Rectal smooth muscle tissue (tissue), 1 donor: ENCODE measurements at regions not wholly inside any gene's neighbourhood (a gene's known extent, or its start where the extent isn't known, plus 50 kb on each side); places are given as distances from the start of the nearest gene placed in this dataset.

ENCODE experiments used
- H3K27ac ChIP-seq: one replicate; pipeline ENCODE4 v1.7.0; 2013; ENCODE audit warnings: low read depth, low read length, inconsistent platforms
- H3K27me3 ChIP-seq: one replicate; pipeline ENCODE4 v1.7.0; 2013; ENCODE audit warnings: low read length; ENCODE audit not compliant: control insufficient read depth, insufficient read depth
- H3K36me3 ChIP-seq: one replicate; pipeline ENCODE4 v1.7.0; 2013; ENCODE audit warnings: low read length; ENCODE audit not compliant: control insufficient read depth, insufficient read depth
- H3K4me1 ChIP-seq: one replicate; pipeline ENCODE4 v1.7.0; 2013; ENCODE audit warnings: low read length; ENCODE audit not compliant: control insufficient read depth, insufficient read depth
- H3K4me3 ChIP-seq: one replicate; pipeline ENCODE4 v1.7.0; 2013; ENCODE audit warnings: low read length
- H3K9ac ChIP-seq: one replicate; pipeline ENCODE4 v1.7.0; 2013; ENCODE audit warnings: low read length

- no peaks in the 10 kb centered on the region for H3K27me3 ChIP-seq
- peaks cover 5% of the 10 kb centered on the region for H3K4me1 ChIP-seq
- H3K27ac ChIP-seq = no peak overlapping the region
- H3K4me3 ChIP-seq = no peak overlapping the region
- H3K36me3 ChIP-seq = no peaks in the 10 kb centered on the region
- no peak overlapping the region for H3K9ac ChIP-seq
Observed at GRCh38 chr2:136647039-136647438, 118.3 kb upstream of the THSD7B start.

- H3K27me3 ChIP-seq = no peaks in the 10 kb centered on the region
- H3K36me3 ChIP-seq = no peaks in the 10 kb centered on the region
- H3K4me1 ChIP-seq = peaks cover 5% of the 10 kb centered on the region
- H3K9ac ChIP-seq = no peak overlapping the region
- no peak overlapping the region for H3K27ac ChIP-seq
- H3K4me3 ChIP-seq = no peak overlapping the region
Observed at GRCh38 chr2:136645236-136645828, 120.0 kb upstream of the THSD7B start.

- no peak overlapping the region for H3K9ac ChIP-seq
Observed at GRCh38 chr2:136639651-136640050, 125.7 kb upstream of the THSD7B start.

DNA sequence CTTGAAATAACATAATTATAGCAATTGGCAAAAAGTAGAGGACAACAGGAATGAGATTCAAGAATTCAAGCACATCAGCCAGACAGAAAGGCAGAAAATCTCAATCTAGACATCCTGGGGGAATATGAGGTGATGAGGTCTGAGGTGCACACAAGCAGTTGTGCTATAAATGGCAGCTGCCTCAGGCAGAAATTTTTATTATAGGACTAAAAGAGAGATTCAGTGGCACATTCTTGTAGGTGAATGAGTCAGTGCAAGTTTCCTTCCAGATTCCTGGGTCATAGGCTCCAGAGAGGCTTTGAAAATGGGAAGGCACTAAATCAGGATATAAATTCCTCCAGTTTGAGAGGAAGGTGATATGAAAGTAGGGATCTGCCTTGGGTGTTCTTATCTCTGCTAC lies 127.2 kb upstream of the THSD7B start:
- Histone ChIP-seq H3K27me3 (no peaks in the 10 kb centered on the region), H3K4me1 (peaks cover 15% of the 10 kb centered on the region), H3K9ac (no peak overlapping the region), H3K27ac (no peak overlapping the region), H3K36me3 (no peaks in the 10 kb centered on the region), H3K4me3 (no peak overlapping the region)

More at GRCh38 chr2:136639651-136640050, 125.7 kb upstream of the THSD7B start:
- Histone ChIP-seq H3K36me3 (no peaks in the 10 kb centered on the region), H3K27me3 (no peaks in the 10 kb centered on the region), H3K27ac (no peak overlapping the region), H3K4me1 (peaks cover 15% of the 10 kb centered on the region), H3K4me3 (no peak overlapping the region)

DNA sequence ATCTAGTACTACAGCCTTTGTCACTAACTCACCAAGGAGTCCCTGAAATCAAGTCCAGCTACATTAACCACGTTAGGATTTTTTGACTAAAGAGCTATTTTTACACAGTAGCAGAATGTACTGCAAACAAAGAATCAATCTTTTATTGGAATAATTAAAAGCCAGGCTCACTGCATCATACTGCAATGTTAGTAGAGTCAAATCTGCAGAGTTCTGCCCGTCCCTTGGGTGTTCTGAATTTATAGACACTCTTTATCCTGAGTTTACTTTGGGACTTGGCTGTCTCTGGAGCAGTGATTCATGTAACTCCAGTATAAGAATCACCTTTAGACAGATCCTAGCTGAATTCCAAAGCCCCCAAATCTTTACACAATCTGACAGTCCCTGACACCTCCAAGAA lies 127.9 kb upstream of the THSD7B start:
- Histone ChIP-seq H3K4me1 (peaks cover 15% of the 10 kb centered on the region), H3K9ac (no peak overlapping the region), H3K4me3 (no peak overlapping the region), H3K36me3 (no peaks in the 10 kb centered on the region), H3K27ac (no peak overlapping the region), H3K27me3 (no peaks in the 10 kb centered on the region)

GRCh38 chr2:136628490-136628889 lies 136.9 kb upstream of the THSD7B start:
- no peaks in the 10 kb centered on the region for H3K27me3 ChIP-seq
- no peaks in the 10 kb centered on the region for H3K36me3 ChIP-seq
- H3K4me3 ChIP-seq = no peak overlapping the region

GRCh38 chr2:136613096-136613495 lies 152.2 kb upstream of the THSD7B start:
- no peaks in the 10 kb centered on the region for H3K4me1 ChIP-seq
- H3K27me3 ChIP-seq = no peaks in the 10 kb centered on the region
- H3K9ac ChIP-seq = no peak overlapping the region
- no peak overlapping the region for H3K4me3 ChIP-seq
- no peaks in the 10 kb centered on the region for H3K36me3 ChIP-seq
- H3K27ac ChIP-seq = no peak overlapping the region

More at GRCh38 chr2:136628490-136628889, 136.9 kb upstream of the THSD7B start:
- Histone ChIP-seq H3K4me1 (peaks cover 3% of the 10 kb centered on the region), H3K9ac (no peak overlapping the region), H3K27ac (no peak overlapping the region)

DNA sequence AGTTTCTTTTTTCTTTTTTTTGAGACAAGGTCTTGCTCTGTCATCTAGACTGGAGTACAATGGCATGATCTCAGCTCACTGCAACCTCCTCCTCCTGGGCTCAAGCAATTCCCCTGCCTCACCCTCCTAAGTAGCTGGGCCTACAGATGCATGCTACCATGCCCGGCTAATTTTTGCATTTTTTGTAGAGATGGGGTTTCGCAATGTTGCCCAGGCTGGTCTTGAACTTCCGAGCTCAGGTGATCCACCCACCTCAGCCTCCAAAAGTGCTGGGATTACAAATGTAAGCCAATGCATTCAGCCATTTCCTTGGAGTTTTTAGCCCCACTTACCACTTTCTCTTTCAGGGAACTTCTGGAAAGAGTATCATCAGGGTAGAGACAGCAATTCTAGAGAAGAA lies 153.3 kb upstream of the THSD7B start:
- no peak overlapping the region for H3K27ac ChIP-seq
- no peak overlapping the region for H3K9ac ChIP-seq
- no peaks in the 10 kb centered on the region for H3K36me3 ChIP-seq
- no peak overlapping the region for H3K4me3 ChIP-seq
- H3K4me1 ChIP-seq = no peaks in the 10 kb centered on the region
- no peaks in the 10 kb centered on the region for H3K27me3 ChIP-seq

- no peaks in the 10 kb centered on the region for H3K4me1 ChIP-seq
- H3K27ac ChIP-seq = no peak overlapping the region
- no peak overlapping the region for H3K4me3 ChIP-seq
- H3K36me3 ChIP-seq = no peaks in the 10 kb centered on the region
- H3K9ac ChIP-seq = no peak overlapping the region
- H3K27me3 ChIP-seq = no peaks in the 10 kb centered on the region
Observed at GRCh38 chr2:136611451-136611850, 153.9 kb upstream of the THSD7B start.

- no peaks in the 10 kb centered on the region for H3K27me3 ChIP-seq
- no peak overlapping the region for H3K4me3 ChIP-seq
- no peaks in the 10 kb centered on the region for H3K36me3 ChIP-seq
- H3K9ac ChIP-seq = no peak overlapping the region
- H3K4me1 ChIP-seq = no peaks in the 10 kb centered on the region
- H3K27ac ChIP-seq = no peak overlapping the region
Observed at GRCh38 chr2:136582628-136583205, 182.6 kb upstream of the THSD7B start.

DNA sequence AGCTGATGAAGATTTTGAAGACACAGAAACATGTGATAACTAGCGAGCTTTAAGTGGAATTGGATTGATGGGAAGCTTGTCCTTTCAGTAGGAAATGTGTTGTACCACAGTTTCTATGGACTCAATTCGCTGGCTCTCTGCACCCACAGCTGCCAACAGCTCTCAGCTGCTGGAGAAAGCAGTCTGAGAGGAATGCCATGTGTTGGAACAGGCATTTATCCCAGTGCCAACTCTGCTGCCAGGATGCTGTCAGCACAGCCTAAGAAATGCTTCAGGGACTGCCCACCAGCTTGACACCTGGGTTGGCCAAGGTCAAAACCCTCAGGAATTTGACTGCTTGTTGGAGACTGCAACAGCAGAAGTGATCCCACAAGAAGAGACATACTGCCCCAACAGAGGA lies 193.0 kb upstream of the THSD7B start:
- Histone ChIP-seq H3K27me3 (no peaks in the 10 kb centered on the region), H3K4me3 (no peak overlapping the region), H3K4me1 (no peaks in the 10 kb centered on the region), H3K27ac (no peak overlapping the region), H3K9ac (no peak overlapping the region), H3K36me3 (no peaks in the 10 kb centered on the region)

DNA sequence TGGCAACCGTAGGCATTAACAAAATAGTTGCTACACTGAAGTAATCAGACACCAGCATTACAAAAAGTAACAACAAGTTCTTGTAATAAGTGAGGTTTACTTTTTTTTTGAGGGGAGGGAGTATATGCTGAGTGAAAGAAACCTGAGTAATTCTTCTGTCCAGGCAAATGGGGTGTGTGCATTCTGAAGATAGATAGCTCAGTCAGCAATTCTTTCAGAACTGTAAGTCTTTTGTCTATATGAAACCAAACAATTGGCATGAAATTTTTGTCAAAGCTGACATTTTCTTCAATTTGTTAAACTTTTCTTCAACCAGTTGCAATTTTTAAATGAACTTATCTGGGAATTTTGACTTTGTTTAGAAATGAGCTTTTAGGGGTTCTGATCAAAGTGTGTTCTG lies 208.1 kb upstream of the THSD7B start:
- H3K36me3 ChIP-seq = no peaks in the 10 kb centered on the region
- no peaks in the 10 kb centered on the region for H3K4me1 ChIP-seq
- H3K9ac ChIP-seq = no peak overlapping the region
- H3K4me3 ChIP-seq = no peak overlapping the region
- H3K27me3 ChIP-seq = no peaks in the 10 kb centered on the region
- H3K27ac ChIP-seq = no peak overlapping the region

DNA sequence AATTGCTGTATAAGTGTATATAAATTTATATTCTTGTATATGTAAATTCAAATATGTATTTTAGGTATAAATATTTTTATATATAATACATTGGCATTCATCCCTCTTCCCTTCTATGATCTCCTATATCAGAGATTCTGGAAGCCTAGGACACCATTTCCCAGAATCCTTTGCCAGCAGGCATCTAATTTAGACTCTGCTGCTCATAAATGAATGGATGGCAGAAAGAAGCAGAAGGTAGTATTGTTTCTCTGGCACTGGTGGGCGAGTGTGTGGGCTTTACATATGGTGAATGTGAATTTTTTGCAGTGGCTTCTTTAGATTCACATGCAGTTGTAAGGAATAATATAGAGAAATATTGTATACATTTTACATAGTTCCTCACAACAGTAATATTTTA lies 215.2 kb upstream of the THSD7B start:
- H3K9ac ChIP-seq = no peak overlapping the region
- H3K27ac ChIP-seq = no peak overlapping the region
- no peaks in the 10 kb centered on the region for H3K27me3 ChIP-seq
- no peaks in the 10 kb centered on the region for H3K36me3 ChIP-seq
- H3K4me3 ChIP-seq = no peak overlapping the region
- no peaks in the 10 kb centered on the region for H3K4me1 ChIP-seq
